ENCODE measurements at regions not wholly inside any gene's neighbourhood (a gene's known extent, or its start where the extent isn't known, plus 50 kb on each side); places are given as distances from the start of the nearest gene placed in this dataset.
"Not testable (repeated sequence)": the region's sequence is repeated elsewhere in the genome, so short reads cannot be mapped to it uniquely, and the experiment has no call there.

GRCh38 chr16:35569413-35569812, 2110.0 kb downstream of the TP53TG3F start:
- Histone ChIP-seq H3K36me3 (ENCODE audit: control insufficient read depth, insufficient read depth, low read length) (no peaks in the 10 kb centered on the region), H3K4me1 (ENCODE audit: control insufficient read depth, insufficient read depth, low read length) (no peaks in the 10 kb centered on the region), H3K27me3 (ENCODE audit: control insufficient read depth, insufficient read depth, low read length) (peaks cover 9% of the 10 kb centered on the region; the same call in 1 of the 2 replicates), H3K9ac (ENCODE audit: low read length) (no peak overlapping the region), H3K9me3 (ENCODE audit: control insufficient read depth, insufficient read depth, low read depth, low read length) (peaks cover 95% of the 10 kb centered on the region; the same call in 1 of the 2 replicates), H3K27ac (ENCODE audit: low read depth, low read length) (no peak overlapping the region), H3K4me3 (ENCODE audit: low read depth, low read length) (no peak overlapping the region)

- Histone ChIP-seq H3K27ac (ENCODE audit: low read depth, low read length) (no peak overlapping the region), H3K9me3 (ENCODE audit: control insufficient read depth, insufficient read depth, low read depth, low read length) (peaks cover 93% of the 10 kb centered on the region; the same call in 1 of the 2 replicates), H3K9ac (ENCODE audit: low read length) (no peak overlapping the region), H3K4me3 (ENCODE audit: low read depth, low read length) (no peak overlapping the region), H3K4me1 (ENCODE audit: control insufficient read depth, insufficient read depth, low read length) (no peaks in the 10 kb centered on the region), H3K27me3 (ENCODE audit: control insufficient read depth, insufficient read depth, low read length) (peaks cover 9% of the 10 kb centered on the region; the same call in 1 of the 2 replicates), H3K36me3 (ENCODE audit: control insufficient read depth, insufficient read depth, low read length) (no peaks in the 10 kb centered on the region)
Observed at GRCh38 chr16:35570946-35571345, 2111.5 kb downstream of the TP53TG3F start.

- H3K4me3 ChIP-seq (ENCODE audit: low read depth, low read length): no peak overlapping the region
- peaks cover 90% of the 10 kb centered on the region; the same call in 1 of the 2 replicates for H3K9me3 ChIP-seq (ENCODE audit: control insufficient read depth, insufficient read depth, low read depth, low read length)
- H3K4me1 ChIP-seq (ENCODE audit: control insufficient read depth, insufficient read depth, low read length): no peaks in the 10 kb centered on the region
- H3K27me3 ChIP-seq (ENCODE audit: control insufficient read depth, insufficient read depth, low read length): peaks cover 9% of the 10 kb centered on the region; the same call in 1 of the 2 replicates
- no peak overlapping the region for H3K9ac ChIP-seq (ENCODE audit: low read length)
- no peak overlapping the region for H3K27ac ChIP-seq (ENCODE audit: low read depth, low read length)
- no peaks in the 10 kb centered on the region for H3K36me3 ChIP-seq (ENCODE audit: control insufficient read depth, insufficient read depth, low read length)
Observed at GRCh38 chr16:35572186-35572585, 2112.8 kb downstream of the TP53TG3F start.

- no peak overlapping the region for H3K27ac ChIP-seq (ENCODE audit: low read depth, low read length)
- no peak overlapping the region for H3K9ac ChIP-seq (ENCODE audit: low read length)
- no peak overlapping the region for H3K4me3 ChIP-seq (ENCODE audit: low read depth, low read length)
- H3K4me1 ChIP-seq (ENCODE audit: control insufficient read depth, insufficient read depth, low read length): no peaks in the 10 kb centered on the region
- H3K36me3 ChIP-seq (ENCODE audit: control insufficient read depth, insufficient read depth, low read length): no peaks in the 10 kb centered on the region
- H3K27me3 ChIP-seq (ENCODE audit: control insufficient read depth, insufficient read depth, low read length): peaks cover 9% of the 10 kb centered on the region; the same call in 1 of the 2 replicates
- peaks cover 90% of the 10 kb centered on the region; the same call in 1 of the 2 replicates for H3K9me3 ChIP-seq (ENCODE audit: control insufficient read depth, insufficient read depth, low read depth, low read length)
Observed at GRCh38 chr16:35573407-35573806, 2114.0 kb downstream of the TP53TG3F start.

GRCh38 chr16:35574011-35574410, 2114.6 kb downstream of the TP53TG3F start:
- Histone ChIP-seq H3K36me3 (ENCODE audit: control insufficient read depth, insufficient read depth, low read length) (no peaks in the 10 kb centered on the region), H3K9me3 (ENCODE audit: control insufficient read depth, insufficient read depth, low read depth, low read length) (peaks cover 90% of the 10 kb centered on the region; the same call in 1 of the 2 replicates), H3K4me1 (ENCODE audit: control insufficient read depth, insufficient read depth, low read length) (no peaks in the 10 kb centered on the region), H3K27me3 (ENCODE audit: control insufficient read depth, insufficient read depth, low read length) (peaks cover 9% of the 10 kb centered on the region; the same call in 1 of the 2 replicates), H3K27ac (ENCODE audit: low read depth, low read length) (no peak overlapping the region), H3K4me3 (ENCODE audit: low read depth, low read length) (peak overlapping the region; percentile 26; the same call in 1 of the 2 replicates), H3K9ac (ENCODE audit: low read length) (no peak overlapping the region)

GRCh38 chr16:35574454-35575431, 2115.3 kb downstream of the TP53TG3F start:
- Histone ChIP-seq H3K4me3 (ENCODE audit: low read depth, low read length) (peak overlapping the region; percentile 26; the same call in 1 of the 2 replicates), H3K36me3 (ENCODE audit: control insufficient read depth, insufficient read depth, low read length) (no peaks in the 10 kb centered on the region), H3K4me1 (ENCODE audit: control insufficient read depth, insufficient read depth, low read length) (no peaks in the 10 kb centered on the region), H3K27ac (ENCODE audit: low read depth, low read length) (no peak overlapping the region), H3K27me3 (ENCODE audit: control insufficient read depth, insufficient read depth, low read length) (peaks cover 9% of the 10 kb centered on the region; the same call in 1 of the 2 replicates), H3K9ac (ENCODE audit: low read length) (no peak overlapping the region), H3K9me3 (ENCODE audit: control insufficient read depth, insufficient read depth, low read depth, low read length) (peaks cover 90% of the 10 kb centered on the region)

- Histone ChIP-seq H3K27ac (ENCODE audit: low read depth, low read length) (no peak overlapping the region), H3K9me3 (ENCODE audit: control insufficient read depth, insufficient read depth, low read depth, low read length) (peaks cover 90% of the 10 kb centered on the region), H3K36me3 (ENCODE audit: control insufficient read depth, insufficient read depth, low read length) (no peaks in the 10 kb centered on the region), H3K9ac (ENCODE audit: low read length) (no peak overlapping the region), H3K4me3 (ENCODE audit: low read depth, low read length) (no peak overlapping the region), H3K27me3 (ENCODE audit: control insufficient read depth, insufficient read depth, low read length) (peaks cover 9% of the 10 kb centered on the region; the same call in 1 of the 2 replicates), H3K4me1 (ENCODE audit: control insufficient read depth, insufficient read depth, low read length) (no peaks in the 10 kb centered on the region)
Observed at GRCh38 chr16:35575432-35575821, 2116.0 kb downstream of the TP53TG3F start.

- Histone ChIP-seq H3K27me3 (ENCODE audit: control insufficient read depth, insufficient read depth, low read length) (no peaks in the 10 kb centered on the region; the same call in 1 of the 2 replicates), H3K9me3 (ENCODE audit: control insufficient read depth, insufficient read depth, low read depth, low read length) (peaks cover 53% of the 10 kb centered on the region; the same call in 1 of the 2 replicates), H3K27ac (ENCODE audit: low read depth, low read length) (no peak overlapping the region), H3K36me3 (ENCODE audit: control insufficient read depth, insufficient read depth, low read length) (no peaks in the 10 kb centered on the region), H3K9ac (ENCODE audit: low read length) (no peak overlapping the region), H3K4me3 (ENCODE audit: low read depth, low read length) (no peak overlapping the region), H3K4me1 (ENCODE audit: control insufficient read depth, insufficient read depth, low read length) (no peaks in the 10 kb centered on the region)
Observed at GRCh38 chr16:35585411-35585810, 2126.0 kb downstream of the TP53TG3F start.

- peaks cover 60% of the 10 kb centered on the region; the same call in 1 of the 2 replicates for H3K9me3 ChIP-seq (ENCODE audit: control insufficient read depth, insufficient read depth, low read depth, low read length)
- not testable (repeated sequence) for H3K27ac ChIP-seq (ENCODE audit: low read depth, low read length); H3K27me3 ChIP-seq (ENCODE audit: control insufficient read depth, insufficient read depth, low read length); H3K4me3 ChIP-seq (ENCODE audit: low read depth, low read length); H3K4me1 ChIP-seq (ENCODE audit: control insufficient read depth, insufficient read depth, low read length); H3K36me3 ChIP-seq (ENCODE audit: control insufficient read depth, insufficient read depth, low read length); H3K9ac ChIP-seq (ENCODE audit: low read length)
Observed at GRCh38 chr16:35590913-35591312, 2131.5 kb downstream of the TP53TG3F start.

GRCh38 chr16:35596467-35596866, 2137.1 kb downstream of the TP53TG3F start:
- Histone ChIP-seq H3K9me3 (ENCODE audit: control insufficient read depth, insufficient read depth, low read depth, low read length) (peaks cover 50% of the 10 kb centered on the region; the same call in 1 of the 2 replicates), H3K4me1 (ENCODE audit: control insufficient read depth, insufficient read depth, low read length) (no peaks in the 10 kb centered on the region), H3K4me3 (ENCODE audit: low read depth, low read length) (no peak overlapping the region), H3K27me3 (ENCODE audit: control insufficient read depth, insufficient read depth, low read length) (no peaks in the 10 kb centered on the region), H3K9ac (ENCODE audit: low read length) (no peak overlapping the region), H3K36me3 (ENCODE audit: control insufficient read depth, insufficient read depth, low read length) (no peaks in the 10 kb centered on the region), H3K27ac (ENCODE audit: low read depth, low read length) (no peak overlapping the region)

All from HUES6 (cell line).